GM21447 (cell line): ENCODE measurements at regions not wholly inside any gene's neighbourhood (a gene's known extent, or its start where the extent isn't known, plus 50 kb on each side); places are given as distances from the start of the nearest gene placed in this dataset.

Experiments used
- ATAC-seq: cut with Tn5 transposase; IDR thresholded peaks from one replicate; pipeline ENCODE4 v1.9.1; 2021; ENCODE audit not compliant: unreplicated experiment

DNA sequence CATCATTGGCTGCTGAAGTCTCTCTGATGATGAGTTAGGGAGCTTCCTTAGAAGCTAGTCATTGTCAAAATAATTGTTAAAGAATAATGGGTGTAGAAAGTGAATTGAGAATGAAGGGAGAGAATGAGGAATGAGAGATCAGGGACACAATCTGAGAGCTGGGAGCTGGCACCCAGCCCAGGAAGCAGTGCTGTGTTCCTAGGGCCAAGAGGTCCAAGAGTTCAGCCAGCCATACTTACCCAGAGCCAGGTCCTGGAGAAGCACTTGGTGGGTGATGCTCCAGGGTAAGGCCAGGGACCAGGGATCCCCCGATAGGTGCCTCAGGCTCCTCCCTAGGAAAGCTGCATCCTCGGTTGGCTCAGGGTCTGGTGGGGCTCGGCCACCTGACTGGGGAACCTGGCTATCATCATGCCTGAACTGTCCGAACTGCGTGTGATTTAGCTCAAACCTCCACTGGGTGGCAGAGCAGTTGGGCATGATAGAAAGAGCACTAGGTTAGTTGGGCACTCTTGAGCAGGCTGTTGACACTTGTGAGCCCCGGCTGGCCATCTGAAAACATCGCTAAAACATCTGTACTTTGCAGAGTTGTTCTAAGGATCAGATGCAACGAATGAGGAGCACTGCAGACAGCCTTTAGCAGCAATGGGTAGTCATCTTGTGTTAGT lies 123.9 kb upstream of the NCAM1 start:
- ATAC-seq = no peak

- no peak for ATAC-seq
These were observed 122.2 kb upstream of the NCAM1 start for GRCh38 chr11:112839051-112839450.

- no peak for ATAC-seq
These were observed 119.5 kb upstream of the NCAM1 start for GRCh38 chr11:112841729-112842128.

DNA sequence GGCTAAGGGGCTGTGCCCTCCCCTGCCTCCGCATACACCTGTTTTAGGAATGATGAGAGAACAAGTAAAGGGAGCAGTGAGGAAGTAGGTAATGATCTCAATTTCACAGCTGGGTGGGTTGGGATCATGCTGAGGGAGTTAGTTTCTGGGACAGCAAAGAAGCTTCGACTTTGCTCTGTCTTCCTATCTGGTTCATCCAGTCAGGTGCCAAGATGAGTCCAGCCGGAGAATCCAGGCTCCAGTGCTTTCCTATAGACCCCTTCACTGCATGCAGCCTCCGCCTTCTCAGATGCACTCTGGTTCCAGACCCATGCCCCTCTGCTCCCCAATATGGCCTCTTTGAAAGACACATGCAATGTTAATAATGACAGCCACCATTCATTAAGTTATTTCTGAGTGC lies 119.1 kb upstream of the NCAM1 start:
- ATAC-seq = no peak

DNA sequence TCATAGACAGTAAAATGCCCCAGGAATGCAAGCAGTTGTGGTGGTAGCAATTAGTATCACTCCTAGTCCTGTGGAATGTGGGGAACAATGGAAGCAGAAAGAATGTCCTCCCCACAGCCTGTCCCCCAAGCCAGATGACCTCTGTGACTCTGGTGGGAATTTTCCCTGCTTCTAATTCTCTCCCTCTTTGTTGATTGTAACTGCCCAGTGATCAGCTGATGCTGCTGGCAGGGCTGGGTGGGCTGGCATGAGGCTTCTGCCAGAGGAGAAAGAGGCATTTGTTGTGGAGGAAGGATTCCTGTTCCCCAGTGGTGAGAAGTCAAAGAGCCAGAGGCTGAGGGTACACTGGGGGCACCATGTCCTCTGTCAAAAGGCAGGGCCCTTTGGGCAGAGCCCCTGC lies 116.7 kb upstream of the NCAM1 start:
- ATAC-seq = no peak

- ATAC-seq = no peak
These were observed 113.7 kb upstream of the NCAM1 start for GRCh38 chr11:112847568-112847967.

- ATAC-seq = no peak
These were observed 108.9 kb upstream of the NCAM1 start for GRCh38 chr11:112852143-112852866.

- no peak for ATAC-seq
These were observed 105.1 kb upstream of the NCAM1 start for GRCh38 chr11:112856133-112856532.

- no peak for ATAC-seq
These were observed 104.6 kb upstream of the NCAM1 start for GRCh38 chr11:112856591-112856990.

DNA sequence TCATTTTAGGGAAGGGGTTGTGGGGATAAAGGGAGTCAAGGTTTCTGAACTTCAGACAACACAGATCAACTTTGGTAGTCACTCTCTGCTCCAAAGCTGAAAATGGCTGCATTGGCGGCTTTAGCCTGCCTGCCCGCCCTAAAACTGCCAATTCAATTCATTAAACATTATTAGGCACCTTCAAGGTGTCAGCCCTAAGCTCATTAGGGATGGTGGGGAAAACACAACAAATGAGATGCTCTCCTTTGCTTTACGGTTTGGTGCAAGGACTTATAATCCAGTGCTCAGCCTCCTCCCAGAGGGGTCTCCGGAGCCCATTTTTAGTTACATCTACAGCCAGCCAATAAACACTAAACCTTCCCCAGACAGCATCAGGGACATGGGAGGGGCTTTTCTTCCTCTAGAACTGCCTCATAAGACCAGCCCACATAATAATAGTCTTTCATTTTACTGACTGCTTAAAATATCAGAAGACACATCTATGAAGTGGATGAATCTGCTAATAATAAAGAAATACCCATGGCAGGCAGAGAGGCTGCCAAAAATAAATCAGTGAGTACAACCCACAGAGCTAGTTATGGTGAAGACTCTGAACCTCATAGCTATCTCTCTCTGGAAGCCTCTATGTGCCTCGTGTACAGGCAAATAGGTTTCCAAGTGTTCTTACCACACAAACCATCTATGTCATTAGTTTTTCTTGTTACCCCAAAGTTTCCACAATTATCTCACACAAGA lies 102.8 kb upstream of the NCAM1 start:
- no peak for ATAC-seq

- no peak for ATAC-seq
These were observed 101.4 kb upstream of the NCAM1 start for GRCh38 chr11:112859787-112860186.

- no peak for ATAC-seq
These were observed 99.9 kb upstream of the NCAM1 start for GRCh38 chr11:112861356-112861755.

DNA sequence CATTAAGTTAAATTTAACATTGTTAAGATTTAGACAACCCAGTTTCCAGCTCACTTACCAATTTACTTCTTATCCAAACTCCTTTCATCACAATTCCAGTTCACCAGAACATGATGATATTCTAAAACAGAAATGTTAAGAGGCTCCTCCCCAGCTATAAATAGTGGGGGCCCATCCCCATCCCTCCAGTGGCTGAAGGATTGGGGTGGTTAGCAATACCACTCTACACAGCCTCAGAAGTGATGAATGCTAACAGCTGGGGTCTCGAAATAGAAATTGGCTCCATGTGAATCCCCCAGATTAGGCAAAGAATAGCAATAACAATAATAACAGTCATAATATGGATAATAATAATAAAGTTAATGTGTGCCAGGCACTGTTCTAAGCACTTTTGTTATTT lies 97.9 kb upstream of the NCAM1 start:
- ATAC-seq = no peak

GRCh38 chr11:112864672-112865071 lies 96.5 kb upstream of the NCAM1 start:
- no peak for ATAC-seq

GRCh38 chr11:112871909-112872500 lies 89.2 kb upstream of the NCAM1 start:
- ATAC-seq = no peak

GRCh38 chr11:112874980-112875379 lies 86.2 kb upstream of the NCAM1 start:
- no peak for ATAC-seq

GRCh38 chr11:112877581-112877980 lies 83.6 kb upstream of the NCAM1 start:
- ATAC-seq = no peak

DNA sequence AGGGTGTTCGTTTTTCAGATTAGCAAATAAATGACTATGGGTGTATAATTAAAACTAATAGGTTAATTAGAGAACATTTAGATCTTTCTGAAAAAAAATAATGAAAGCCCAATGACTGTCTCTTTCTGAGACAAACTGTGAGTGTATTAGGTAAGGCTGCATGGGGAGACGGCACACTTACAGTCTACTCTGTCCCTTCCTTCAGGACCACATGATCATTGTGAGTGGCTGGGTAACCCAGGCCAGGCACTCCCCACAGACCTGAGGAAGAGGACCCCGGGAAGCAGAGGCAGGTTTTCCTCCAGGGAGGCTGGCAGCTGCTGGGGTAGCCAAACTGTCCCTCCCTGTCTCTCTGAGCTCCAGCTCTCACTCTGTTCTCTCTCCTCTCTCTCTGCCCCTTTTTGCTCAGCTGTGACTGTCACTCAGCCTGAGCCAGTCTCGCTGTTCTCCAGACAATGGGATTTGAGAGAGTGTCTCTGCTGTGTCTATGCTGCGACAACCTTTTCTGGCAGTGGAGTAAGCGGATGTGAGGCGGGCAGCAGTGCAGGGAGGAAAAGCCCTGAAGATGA lies 83.1 kb upstream of the NCAM1 start:
- no peak for ATAC-seq

DNA sequence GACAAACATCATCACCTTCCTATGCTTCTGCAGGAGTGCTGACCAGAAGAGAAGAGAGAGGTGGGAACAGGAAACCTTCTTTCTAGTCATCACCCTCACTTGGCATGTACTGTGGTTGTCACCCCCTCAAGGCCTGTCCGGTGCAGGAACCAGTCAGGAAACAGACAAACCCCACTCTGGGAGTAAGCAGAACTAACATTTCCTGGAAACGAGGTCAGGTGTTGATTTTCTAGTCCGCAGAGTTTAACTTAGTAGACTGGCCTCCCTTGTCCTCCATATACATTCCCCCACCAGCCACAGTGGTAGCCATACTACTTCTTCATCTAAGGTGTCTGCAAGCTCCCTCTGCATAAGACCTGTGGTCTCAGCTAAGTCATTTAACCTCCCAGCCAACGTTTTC lies 80.7 kb upstream of the NCAM1 start:
- ATAC-seq = no peak

GRCh38 chr11:112881461-112881860 lies 79.8 kb upstream of the NCAM1 start:
- no peak for ATAC-seq
